ENCODE measurements at regions not wholly inside any gene's neighbourhood (a gene's known extent, or its start where the extent isn't known, plus 50 kb on each side); places are given as distances from the start of the nearest gene placed in this dataset.

GRCh38 chr2:120981443-120981842, 245.8 kb downstream of the GLI2 start:
- H3K36me3 ChIP-seq (ENCODE audit: control insufficient read depth, insufficient read depth, low read length), result peaks cover 1% of the 10 kb centered on the region

GRCh38 chr2:120982598-120982997, 246.9 kb downstream of the GLI2 start:
- no peak overlapping the region for H3K4me3 ChIP-seq (ENCODE audit: low read depth, low read length)
- TF ChIP-seq CTCF (IDR thresholded peaks at IDR 0.05; ENCODE audit: insufficient read depth, low read length, poor library complexity, severe bottlenecking), result no peak
- H3K36me3 ChIP-seq (ENCODE audit: control insufficient read depth, insufficient read depth, low read length), result peaks cover 1% of the 10 kb centered on the region
- no peak for DNase-seq (ENCODE audit: low read depth)
- no peaks in the 10 kb centered on the region for H3K27me3 ChIP-seq (ENCODE audit: control insufficient read depth, insufficient read depth, low read length)

More at GRCh38 chr2:120981443-120981842, 245.8 kb downstream of the GLI2 start:
- no peaks in the 10 kb centered on the region for H3K27me3 ChIP-seq (ENCODE audit: control insufficient read depth, insufficient read depth, low read length)
- TF ChIP-seq CTCF (IDR thresholded peaks at IDR 0.05; ENCODE audit: insufficient read depth, low read length, poor library complexity, severe bottlenecking), result no peak
- H3K4me3 ChIP-seq (ENCODE audit: low read depth, low read length), result no peak overlapping the region
- DNase-seq (ENCODE audit: low read depth), result no peak

- peak; percentile 25 for DNase-seq (ENCODE audit: low read depth)
- TF ChIP-seq CTCF (IDR thresholded peaks at IDR 0.05; ENCODE audit: insufficient read depth, low read length, poor library complexity, severe bottlenecking), result no peak
- no peaks in the 10 kb centered on the region for H3K27me3 ChIP-seq (ENCODE audit: control insufficient read depth, insufficient read depth, low read length)
- peaks cover 1% of the 10 kb centered on the region for H3K36me3 ChIP-seq (ENCODE audit: control insufficient read depth, insufficient read depth, low read length)
- H3K4me3 ChIP-seq (ENCODE audit: low read depth, low read length), result no peak overlapping the region
These were observed 247.7 kb downstream of the GLI2 start for GRCh38 chr2:120983344-120983743.

GRCh38 chr2:120984046-120984445, 248.4 kb downstream of the GLI2 start:
- Histone ChIP-seq H3K4me3 (ENCODE audit: low read depth, low read length) (no peak overlapping the region), H3K36me3 (ENCODE audit: control insufficient read depth, insufficient read depth, low read length) (peaks cover 1% of the 10 kb centered on the region), H3K27me3 (ENCODE audit: control insufficient read depth, insufficient read depth, low read length) (no peaks in the 10 kb centered on the region)
- no peak for DNase-seq (ENCODE audit: low read depth)
- TF ChIP-seq CTCF (IDR thresholded peaks at IDR 0.05; ENCODE audit: insufficient read depth, low read length, poor library complexity, severe bottlenecking), result no peak

- H3K36me3 ChIP-seq (ENCODE audit: control insufficient read depth, insufficient read depth, low read length), result peaks cover 1% of the 10 kb centered on the region
- no peaks in the 10 kb centered on the region for H3K27me3 ChIP-seq (ENCODE audit: control insufficient read depth, insufficient read depth, low read length)
- no peak for TF ChIP-seq CTCF (IDR thresholded peaks at IDR 0.05; ENCODE audit: insufficient read depth, low read length, poor library complexity, severe bottlenecking)
- H3K4me3 ChIP-seq (ENCODE audit: low read depth, low read length), result no peak overlapping the region
- DNase-seq (ENCODE audit: low read depth), result no peak
These were observed 248.9 kb downstream of the GLI2 start for GRCh38 chr2:120984452-120985173.

Measured in kidney epithelial cell (primary cell).